CD4-positive, alpha-beta T cell treated with Interleukin-1 beta for 1 hour (primary cell): ENCODE measurements at regions not wholly inside any gene's neighbourhood (a gene's known extent, or its start where the extent isn't known, plus 50 kb on each side); places are given as distances from the start of the nearest gene placed in this dataset.
"Not testable (repeated sequence)": the region's sequence is repeated elsewhere in the genome, so short reads cannot be mapped to it uniquely, and the experiment has no call there.

ENCODE experiments used
- DNase-seq, 2 donors: peaks; one replicate each; pipeline ENCODE4 v3.0.0-alpha.2; 2020 to 2022

DNA sequence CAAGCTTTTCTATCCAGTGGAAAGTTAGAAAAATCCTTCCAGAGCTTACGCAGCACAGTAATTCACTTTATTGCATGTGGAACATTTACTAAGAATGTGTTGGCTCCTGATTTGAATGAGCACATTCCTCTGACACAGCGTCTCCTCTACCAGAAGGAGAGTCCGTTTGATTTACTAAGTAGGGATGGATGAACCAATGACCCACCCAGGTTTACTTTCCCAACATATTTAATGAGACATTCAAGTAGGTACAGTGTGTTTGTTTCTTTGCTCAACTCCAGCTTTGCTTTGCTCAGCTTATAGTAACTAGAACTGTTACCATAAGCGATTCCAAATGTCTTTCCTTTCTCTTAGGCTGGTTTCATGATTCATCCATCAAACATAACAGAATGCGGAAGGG is 161.7 kb downstream of the SMARCA1 start:
- no peak for DNase-seq

DNA sequence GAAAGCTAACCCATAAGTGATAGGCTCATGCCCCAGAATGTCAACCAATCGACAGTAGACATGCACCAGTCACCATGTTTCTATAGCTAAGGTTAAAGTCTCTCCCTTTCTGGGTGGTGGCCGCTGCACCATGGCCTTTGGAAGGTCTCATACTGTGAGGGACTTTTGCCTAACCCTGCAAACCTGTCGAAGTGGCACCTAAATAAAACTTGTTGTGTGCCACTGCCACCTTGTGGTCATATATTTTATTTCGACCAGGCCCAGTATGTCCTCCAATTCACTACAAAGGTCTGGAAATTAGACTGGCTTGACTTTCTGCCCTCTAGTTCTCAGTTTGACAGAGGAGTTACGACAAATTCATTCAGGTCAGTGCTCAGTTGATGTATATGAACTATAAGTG is 163.1 kb downstream of the SMARCA1 start:
- DNase-seq: peak; percentile 6 to 25

DNA sequence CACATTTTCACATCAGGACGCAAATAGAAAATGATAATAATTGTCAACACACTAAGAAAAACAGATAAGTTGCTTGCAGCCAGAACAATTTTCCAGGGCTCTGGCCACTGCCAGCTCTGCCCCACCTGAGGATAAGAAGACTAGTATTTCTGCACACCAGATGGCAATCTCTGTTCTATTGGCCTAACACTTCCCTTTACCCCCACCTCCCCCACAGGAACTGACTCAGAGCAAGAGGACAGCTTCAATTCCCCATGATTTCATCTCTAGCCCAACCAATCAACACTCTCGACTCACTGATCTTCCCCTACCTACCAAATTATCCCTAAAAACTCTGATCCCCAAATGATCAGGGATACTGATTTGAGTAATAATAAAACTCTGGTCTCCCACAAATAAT is 164.0 kb downstream of the SMARCA1 start:
- no peak for DNase-seq

DNA sequence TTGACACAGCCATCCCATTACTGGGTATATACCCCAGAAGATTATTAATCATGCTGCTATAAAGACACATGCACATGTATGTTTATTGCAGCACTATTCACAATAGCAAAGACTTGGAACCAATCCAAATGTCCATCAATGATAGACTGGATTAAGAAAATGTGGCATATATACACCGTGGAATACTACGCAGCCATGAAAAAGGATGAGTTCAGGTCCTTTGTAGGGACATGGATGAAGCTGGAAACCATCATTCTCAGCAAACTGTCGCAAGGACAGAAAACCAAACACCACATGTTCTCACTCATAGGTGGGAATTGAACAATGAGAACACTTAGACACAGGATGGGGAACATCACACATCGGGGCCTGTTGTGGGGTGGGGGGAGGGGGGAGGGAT is 165.9 kb downstream of the SMARCA1 start:
- DNase-seq: not testable (repeated sequence)

DNA sequence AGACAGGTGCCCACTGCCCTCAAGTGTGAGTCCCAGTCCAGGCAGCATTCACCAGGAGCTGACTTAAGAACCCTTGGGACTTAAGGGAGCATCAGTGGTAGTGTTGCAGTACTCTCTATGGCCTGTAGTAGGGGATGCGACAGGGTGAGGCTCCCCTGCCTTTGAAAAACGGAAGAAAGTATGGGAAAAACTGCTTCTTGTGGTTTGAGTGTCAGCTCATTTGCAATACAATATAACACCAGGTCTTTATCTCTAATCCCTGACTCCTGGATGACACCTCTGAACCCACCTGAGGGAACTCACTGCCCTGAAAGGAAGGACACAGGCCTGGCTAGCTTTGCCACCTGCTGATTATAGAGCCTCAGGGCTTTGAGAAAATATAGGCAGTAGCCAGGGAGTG is 176.0 kb downstream of the SMARCA1 start:
- no peak for DNase-seq

DNA sequence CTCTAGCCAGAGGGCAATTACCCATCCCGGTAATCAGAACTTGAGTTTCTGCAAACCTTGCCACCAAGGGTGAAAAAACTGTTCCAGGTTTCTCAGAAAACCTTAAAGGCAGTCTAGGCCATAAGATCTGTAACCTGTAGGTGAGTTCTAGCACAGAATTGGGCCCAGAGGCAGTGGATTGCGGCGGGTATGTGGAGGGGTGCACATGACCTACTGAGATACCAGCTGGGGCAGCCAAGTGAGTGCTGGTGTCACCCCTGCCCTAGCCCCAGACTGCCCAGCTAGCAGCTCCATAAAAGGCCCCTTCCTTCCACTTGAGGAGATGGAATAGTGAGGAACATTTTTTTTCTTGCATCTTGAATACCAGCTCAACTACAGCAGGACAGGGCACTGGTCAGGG is 176.7 kb downstream of the SMARCA1 start:
- no peak for DNase-seq

DNA sequence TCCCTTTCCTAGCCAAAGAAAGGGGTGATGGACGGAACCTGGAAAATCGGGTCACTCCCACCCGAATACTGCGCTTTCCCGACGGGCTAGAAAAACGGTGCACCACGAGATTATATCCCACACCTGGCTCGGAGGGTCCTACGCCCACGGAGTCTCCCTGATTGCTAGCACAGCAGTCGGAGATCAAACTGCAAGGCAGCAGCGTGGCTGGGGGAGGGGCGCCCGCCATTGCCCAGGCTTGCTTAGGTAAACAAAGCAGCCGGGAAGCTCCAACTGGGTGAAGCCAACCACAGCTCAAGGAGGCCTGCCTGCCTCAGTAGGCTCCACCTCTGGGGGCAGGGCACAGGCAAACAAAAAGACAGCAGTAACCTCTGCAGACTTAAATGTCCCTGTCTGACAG is 186.0 kb downstream of the SMARCA1 start:
- DNase-seq: not testable (repeated sequence)

DNA sequence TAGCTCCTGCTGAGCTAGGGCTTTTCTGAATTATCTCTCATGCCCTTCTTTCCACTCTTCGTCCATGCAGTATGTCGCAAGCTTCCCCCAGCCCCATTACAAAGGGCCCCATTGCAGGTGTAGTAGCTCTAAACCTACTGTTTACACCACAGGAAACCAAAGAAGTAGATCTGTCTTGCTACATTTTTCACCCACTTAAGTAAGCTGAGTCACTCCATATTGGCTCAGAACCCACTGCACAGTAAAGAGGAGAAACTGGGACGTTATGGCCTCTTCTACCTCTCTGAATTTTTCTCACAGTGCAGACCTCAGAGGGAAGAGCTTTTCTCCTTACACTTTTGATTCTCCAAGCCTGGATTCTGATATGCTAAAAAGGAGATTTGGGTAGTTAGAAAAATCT is 200.2 kb downstream of the SMARCA1 start:
- DNase-seq: no peak

DNA sequence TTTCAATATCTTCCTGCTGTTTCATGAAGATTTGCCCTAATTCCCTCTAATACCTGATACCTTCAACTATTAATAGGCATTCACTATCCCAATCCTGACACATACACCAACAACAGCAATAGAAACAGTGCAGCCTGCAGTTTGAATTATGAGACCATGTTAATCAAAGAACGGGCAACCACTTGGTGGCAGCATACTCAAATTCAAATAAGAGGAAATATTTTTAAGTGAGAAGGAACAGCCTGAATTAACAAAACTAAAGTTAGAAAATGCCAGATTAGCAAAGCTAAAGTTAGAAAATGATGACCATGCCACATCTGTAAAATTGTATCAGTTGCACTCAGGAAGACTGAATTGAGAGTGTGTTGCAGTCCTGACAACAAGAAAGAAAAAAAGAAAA is 204.9 kb downstream of the SMARCA1 start:
- DNase-seq: no peak

DNA sequence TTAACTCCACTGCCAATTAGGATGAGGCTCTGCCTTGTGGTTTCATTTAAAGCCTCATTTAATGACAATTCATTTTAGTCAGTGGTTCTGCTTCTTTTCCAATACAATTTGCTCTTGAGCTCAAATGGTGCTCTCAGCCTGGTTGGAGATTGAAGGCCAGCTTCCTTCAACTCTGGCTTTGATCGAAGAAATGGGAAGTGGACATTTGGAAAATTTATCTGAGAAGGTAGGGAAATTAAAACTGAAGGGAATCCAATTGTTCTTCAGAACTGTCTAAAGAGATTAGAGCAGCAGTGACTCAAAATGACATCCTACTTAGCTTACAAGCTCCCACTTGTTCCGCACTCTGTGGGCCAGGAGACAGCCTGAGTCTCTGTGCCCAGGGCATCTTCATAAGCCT is 206.8 kb downstream of the SMARCA1 start:
- no peak for DNase-seq

DNA sequence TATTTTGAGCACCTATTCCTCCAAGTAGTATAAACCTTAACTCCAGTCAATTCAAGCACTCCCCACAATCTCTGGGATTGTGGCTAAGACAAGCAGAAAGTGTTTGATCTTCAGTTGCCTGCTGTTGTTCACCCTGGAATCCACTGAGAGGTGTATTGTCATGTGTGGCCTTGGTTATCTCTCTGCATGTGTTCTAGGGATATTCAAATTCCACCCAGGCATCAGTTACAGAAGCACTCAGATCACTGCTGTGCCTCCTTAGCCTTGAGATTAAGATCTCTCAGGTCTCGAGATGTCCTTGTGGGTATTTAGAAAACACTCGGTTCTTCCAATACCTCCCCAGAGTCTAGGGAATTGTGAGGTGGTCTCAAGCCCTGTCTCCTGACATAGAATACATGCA is 213.3 kb downstream of the SMARCA1 start:
- DNase-seq: no peak

DNA sequence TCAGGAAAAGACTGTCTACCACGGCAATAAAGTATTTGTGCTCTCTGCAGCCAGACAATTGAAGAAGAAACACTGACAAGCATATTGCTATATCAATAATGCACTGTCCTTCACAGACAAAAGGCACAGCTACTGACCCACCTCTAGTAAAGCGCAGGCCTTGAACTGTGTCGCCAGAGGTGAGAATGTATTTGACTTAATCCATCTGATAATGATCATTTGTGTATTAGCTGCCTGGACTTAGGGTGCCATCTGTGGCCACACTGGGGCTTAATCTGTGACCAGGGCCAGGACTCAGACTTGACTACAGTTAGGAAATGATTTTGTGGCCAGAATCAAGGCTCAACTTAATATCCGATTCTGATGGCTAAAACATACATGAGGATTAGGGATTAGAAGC is 260.4 kb downstream of the SMARCA1 start:
- no peak for DNase-seq

DNA sequence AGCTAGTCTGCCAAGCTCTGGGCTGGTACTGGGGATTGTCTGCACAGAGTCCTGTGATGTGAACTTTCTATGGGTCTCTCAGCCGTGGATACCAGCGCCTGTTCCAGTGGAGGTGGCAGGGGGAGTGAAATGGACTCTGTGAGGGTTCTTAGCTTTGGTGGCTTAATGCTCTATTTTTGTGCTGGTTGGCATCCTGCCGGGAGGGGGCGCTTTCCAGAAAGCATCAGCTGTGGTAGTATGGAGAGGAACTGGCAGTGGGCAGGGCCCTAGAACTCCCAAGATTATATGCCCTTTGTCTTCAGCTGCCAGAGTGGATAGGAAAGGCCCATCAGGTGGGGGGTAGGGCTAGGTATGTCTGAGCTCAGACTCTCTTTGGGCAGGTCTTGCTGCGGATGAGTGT is 267.8 kb downstream of the SMARCA1 start:
- not testable (repeated sequence) for DNase-seq

DNA sequence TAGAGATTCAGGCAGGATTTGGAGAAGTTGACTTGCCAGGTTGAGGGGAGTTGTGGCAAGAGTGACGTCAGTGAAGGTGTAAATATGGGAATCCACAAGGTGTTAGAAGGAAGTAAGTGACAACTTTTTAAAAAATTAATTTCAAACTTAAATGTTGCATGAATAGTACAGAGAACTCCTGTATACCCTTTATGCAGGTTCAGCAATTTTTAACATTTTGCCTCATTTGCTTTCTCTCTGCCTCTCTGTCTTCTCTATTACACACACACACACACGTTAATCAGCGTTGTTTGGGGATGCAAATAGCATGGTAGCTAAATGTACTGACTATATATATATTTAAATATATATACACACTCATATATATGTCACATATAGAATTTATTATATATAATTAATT is 273.7 kb downstream of the SMARCA1 start:
- DNase-seq: no peak

DNA sequence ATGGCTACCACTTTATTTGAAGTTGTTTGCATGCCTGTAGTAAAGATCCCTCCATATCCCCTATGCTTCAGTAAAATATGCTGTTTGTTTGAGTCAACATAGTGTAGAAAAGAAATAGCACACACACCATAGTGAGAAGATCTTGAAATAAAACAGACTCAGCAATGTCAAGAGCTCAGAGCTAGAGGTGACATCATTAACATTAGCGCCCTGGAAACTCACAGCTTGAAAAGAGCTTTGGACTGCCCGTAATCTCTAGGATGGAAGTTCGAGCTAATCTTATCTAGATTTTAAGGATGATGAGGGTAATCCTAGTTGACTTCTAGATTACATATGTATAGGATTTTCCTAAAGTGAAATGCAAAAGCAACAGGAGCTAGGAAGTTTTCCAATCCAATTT is 275.6 kb downstream of the SMARCA1 start:
- DNase-seq: no peak

DNA sequence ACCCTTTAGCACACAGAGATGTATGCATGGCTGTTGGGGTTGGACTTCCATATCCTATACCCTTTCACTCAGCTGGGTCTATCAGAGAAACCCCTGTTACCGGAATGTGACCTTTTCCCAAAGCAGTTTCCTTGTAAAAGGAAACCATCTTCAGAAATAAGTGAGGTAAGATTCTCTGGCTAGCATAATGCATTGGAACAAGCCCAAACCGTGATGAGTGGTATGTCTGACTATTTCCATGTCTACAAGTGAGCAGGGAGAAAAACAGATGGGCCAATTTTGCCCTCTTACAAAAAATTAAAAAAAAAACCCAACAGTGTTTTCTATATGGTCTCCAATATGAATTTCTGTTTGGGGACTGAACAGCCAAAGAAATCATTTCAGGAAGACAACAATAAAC is 283.9 kb downstream of the SMARCA1 start:
- DNase-seq: no peak

DNA sequence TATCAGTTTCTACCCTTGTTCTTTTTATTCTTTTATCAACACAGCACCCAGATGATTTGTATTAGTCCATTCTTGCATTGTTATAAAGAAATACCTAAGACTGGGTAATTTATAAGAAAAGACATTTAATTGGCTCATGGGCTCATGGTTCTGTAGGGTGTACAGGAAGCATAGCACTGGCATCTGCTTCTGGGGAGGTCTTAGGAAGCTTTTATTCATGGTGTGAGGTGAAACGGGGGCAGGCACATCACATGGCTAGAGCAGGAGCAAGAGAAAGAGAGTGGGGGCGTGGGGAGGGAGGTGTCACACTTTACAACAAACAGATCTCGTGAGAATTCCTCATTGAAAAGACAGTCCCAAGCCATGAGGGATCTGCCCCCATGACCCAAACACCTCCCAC is 285.3 kb downstream of the SMARCA1 start:
- DNase-seq: no peak

DNA sequence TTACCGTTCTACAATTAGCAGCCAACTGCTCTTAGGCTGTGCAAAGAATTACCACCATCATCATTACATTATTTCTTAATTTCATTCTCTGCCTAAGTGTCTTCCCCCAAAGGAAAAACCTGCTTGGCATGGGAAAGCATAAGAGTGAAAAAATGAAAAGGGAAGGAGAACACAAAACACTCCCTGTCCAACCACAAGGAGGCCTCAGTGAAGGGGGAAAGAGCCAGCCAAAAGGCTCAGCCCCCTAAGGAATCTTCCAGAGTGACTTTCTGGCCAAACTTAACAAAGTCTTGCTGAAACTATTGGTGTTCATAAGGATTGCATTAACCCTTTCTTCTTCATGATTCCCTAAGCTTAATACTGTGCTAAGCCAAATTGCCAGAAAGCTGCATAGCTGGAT is 287.4 kb downstream of the SMARCA1 start:
- DNase-seq: no peak

DNA sequence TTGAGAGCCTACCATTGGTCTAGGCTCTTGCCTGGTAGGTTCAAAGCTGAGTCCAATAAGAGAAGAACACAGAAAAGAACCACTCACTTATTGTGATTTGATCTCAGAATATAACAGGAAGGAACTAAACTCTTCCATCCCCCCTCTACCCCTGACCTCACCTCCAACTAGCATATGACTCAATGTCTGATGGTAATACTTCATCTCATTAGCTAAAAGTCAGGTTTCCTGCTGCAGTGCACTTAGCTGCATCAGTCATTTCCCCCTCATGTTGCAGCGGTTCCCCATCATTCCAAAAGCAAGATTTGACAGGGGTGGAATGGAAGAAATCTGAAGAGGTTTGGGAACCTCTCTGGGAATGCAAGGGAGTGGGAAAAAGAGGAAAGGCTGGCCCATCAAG is 289.5 kb downstream of the SMARCA1 start:
- no peak for DNase-seq

DNA sequence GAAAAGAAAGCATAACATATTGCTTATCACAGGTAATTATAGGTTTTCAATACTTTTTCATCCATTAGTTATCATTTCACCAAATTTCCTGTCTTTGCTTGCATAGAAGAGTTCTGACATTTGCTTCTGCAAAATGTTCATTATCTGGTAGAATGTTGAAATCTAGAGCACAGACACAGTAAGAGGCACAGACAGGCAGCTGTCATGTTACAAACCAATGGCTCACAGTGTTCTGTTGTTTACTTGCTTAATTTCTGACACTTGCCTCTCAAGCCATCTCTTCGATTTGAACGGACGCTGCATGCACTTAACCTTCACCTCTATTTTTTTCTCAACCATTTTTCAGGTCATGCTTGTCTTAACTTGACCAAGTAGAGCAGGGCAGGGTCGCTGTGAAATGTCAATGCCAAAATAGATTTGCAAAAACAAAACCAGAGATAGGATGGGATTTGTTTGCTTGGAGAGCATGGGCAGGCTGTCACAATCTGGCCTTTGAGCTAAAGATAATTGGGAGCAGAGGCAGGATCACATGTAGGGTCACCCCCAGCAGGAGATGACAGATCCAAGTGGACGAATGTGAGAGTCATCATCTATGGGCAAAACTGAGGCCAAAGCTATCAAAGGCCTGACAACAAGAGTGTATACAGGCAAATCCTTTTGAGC is 292.3 kb downstream of the SMARCA1 start:
- DNase-seq: no peak

DNA sequence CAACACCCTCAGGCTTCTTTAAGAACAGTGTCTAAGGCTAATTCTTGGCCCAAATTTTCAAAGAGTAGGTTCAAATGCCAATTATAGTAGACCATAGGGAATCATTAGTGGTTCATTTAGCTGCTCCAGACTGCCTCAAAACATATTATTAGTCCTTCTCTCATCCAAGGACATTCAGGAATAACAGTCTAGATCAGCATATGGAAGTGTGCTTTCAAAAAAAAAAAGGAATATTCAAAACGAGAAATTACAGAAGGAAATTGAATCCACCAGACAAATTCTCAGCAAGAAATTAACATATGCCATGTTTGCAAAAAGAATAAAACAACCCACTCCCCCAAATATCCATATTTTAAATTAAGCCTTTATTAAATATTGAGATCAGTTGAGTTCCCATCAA is 293.1 kb downstream of the SMARCA1 start:
- DNase-seq: no peak

DNA sequence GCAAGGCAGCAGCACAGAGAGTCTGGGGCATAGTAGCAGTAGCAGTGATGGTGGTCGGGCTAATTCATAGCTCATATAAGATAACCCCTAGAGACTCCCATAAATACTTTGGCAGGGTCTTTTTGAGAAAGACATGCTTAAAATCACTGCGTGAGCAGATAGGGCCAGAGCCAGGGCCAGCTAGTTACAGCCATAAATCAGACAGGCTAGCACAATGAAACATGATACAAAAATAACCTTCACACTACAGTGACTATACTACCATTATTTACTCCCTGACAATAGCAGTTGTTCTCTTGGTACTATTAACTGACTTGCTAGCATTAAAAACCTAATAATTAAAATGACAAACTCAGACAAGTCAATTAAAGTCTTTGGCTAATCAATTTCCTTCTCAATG is 295.9 kb downstream of the SMARCA1 start:
- no peak for DNase-seq

DNA sequence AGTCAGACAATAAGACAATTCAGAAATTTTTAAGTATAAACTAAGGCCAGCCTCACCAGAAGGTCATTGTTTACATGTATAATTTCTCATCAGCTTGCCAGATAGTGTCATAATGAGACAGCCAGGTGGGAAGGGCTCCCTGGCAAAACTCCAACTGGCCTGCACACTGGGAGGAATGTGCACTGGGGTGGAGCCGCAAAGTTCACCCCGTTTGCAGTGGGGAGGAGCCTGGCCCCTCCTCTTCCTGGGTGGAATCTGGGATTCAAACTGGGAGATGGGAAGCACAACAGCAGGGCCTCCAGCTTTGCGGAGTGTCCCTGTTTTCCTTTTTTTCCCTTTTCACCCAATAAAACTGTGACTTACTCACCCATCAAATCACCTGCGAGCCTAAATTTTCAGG is 329.9 kb downstream of the SMARCA1 start:
- DNase-seq: no peak

DNA sequence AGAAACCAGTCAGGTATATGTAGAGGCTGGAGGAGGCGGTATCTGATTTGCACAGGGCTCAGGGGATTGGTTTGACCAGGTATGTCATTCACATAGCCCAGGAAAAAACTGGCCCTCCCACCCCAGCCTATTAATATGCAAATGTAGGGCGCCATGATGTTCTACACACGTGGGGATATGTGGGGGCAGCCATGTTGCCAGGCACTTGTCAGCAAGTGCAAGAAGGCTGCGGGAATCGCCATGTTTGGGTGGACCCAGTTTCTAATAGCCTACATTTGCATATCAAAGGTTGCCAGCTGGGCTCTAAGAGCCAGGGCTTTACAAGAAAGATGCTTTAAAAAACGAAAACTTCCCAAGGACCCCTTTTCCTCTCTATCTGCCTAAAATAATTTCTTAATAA is 335.1 kb downstream of the SMARCA1 start:
- no peak for DNase-seq

DNA sequence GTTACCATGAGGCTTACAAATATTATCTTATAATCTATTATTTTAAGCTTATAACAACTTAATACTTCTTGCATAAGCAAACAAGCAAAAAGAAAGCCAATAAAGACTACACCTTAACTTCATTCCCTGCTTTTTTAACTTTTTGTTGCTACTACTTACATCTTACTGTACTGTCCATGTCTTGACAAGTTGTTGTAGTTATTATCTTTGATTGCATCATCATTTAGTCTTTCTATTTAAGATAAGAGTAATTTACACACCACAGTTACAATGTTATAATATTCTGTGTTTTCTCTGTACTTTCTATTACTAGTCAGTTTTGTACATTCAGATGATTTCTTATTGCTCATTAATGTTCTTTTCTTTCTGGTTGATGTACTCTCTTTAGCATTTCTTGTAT is 346.6 kb downstream of the SMARCA1 start:
- DNase-seq: no peak

DNA sequence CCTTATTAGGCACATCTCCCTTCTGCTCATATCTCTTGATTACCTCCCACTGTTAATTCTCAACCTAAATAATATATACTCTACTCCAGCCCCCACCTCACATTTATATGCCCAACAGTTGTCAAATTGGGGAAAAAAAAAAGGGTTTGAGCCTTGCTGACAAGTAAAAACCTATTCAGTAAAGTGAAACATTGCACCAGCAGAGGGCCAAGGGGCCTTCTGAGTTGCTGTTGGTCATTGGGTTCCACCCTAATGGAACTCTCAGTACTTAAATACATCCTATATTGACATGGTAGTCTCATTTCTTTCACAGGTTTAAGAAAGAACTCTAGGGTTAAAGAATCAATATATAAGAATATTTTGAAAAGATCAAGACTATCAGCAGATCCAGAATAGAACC is 362.2 kb downstream of the SMARCA1 start:
- no peak for DNase-seq
